A549 (cell line): ENCODE measurements at regions not wholly inside any gene's neighbourhood (a gene's known extent, or its start where the extent isn't known, plus 50 kb on each side); places are given as distances from the start of the nearest gene placed in this dataset.

Experiments
- ATAC-seq, 2 experiments: fragments of 200-7000 bp in 1 of 2; fragments of >200 bp in 1 of 2; cut with Nextera tagmentation in 1 of 2; cut with Tn5 transposase in 1 of 2; 3 replicates each; pipeline versions ENCODE4 v1.8.0 to v1.9.1; 2018 to 2020; ENCODE audit warnings: mild to moderate bottlenecking in 1 of 2, moderate library complexity in 1 of 2
- CTCF ChIA-PET: fragments of 300-600 bp; sonication (Branson Sonifier 250); formaldehyde crosslinking; extraction: SDS; loops from one replicate; lab custom pipeline; 2021; ENCODE audit warnings: antibody characterized with exemption, inconsistent platforms; lab: Yijun Ruan, JAX
- POLR2A ChIA-PET: fragments of 350-600 bp; formaldehyde crosslinking; extraction: SDS; loops from one replicate; lab custom pipeline; 2021; ENCODE audit warnings: antibody characterized with exemption, inconsistent platforms; lab: Yijun Ruan, JAX
- DNase-seq, 2 experiments: peaks; one replicate each; pipeline versions ENCODE4 v3.0.0 to v3.0.0-alpha.2; 2011 to 2016; ENCODE audit warnings: low read depth in 1 of 2, low spot score in 1 of 2
- FAIRE-seq: peaks from 2 replicates; lab custom pipeline; 2011; peaks lifted over from hg19 to GRCh38; lab: Jason Lieb, UNC
- H3K27ac ChIP-seq, 2 experiments: fragments of >200 bp; sonication (Bioruptor Twin); formaldehyde crosslinking; 3 replicates each; pipeline ENCODE4 v1.5.1; 2016 to 2017
- H3K4me1 ChIP-seq: fragments of >200 bp; sonication (Bioruptor Twin); formaldehyde crosslinking; 3 replicates; pipeline ENCODE4 v1.6.1; 2016
- H3K4me2 ChIP-seq: fragments of >200 bp; sonication (Bioruptor Twin); formaldehyde crosslinking; 3 replicates; pipeline ENCODE4 v1.6.1; 2016
- H3K4me3 ChIP-seq: fragments of >200 bp; sonication (Bioruptor Twin); formaldehyde crosslinking; 3 replicates; pipeline ENCODE4 v1.5.1; 2016
- H3K9me3 ChIP-seq: fragments of >200 bp; sonication (Bioruptor Twin); formaldehyde crosslinking; 3 replicates; pipeline ENCODE4 v1.6.1; 2016
- CEBPB ChIP-seq, 2 experiments: fragments of >200 bp in 1 of 2; sonication (Bioruptor Twin) in 1 of 2; formaldehyde crosslinking in 1 of 2; IDR thresholded peaks; 2 replicates each; pipeline ENCODE4 v1.6.1; 2012 to 2016
- CHD2 ChIP-seq: fragments of 150-350 bp; IDR thresholded peaks from 2 replicates; pipeline ENCODE4 v1.6.1; 2014; ENCODE audit warnings: low read length; ENCODE audit not compliant: partially characterized antibody
- E2F6 ChIP-seq: IDR thresholded peaks from 2 replicates; pipeline ENCODE4 v1.6.1; 2012; ENCODE audit warnings: low read depth, borderline replicate concordance
- EHMT2 ChIP-seq: fragments of 200-600 bp; sonication (generic); IDR thresholded peaks from 2 replicates; pipeline ENCODE4 v1.6.1; 2016; ENCODE audit warnings: antibody characterized with exemption, low read depth, mild to moderate bottlenecking, moderate library complexity
- FOSL2 ChIP-seq, 2 experiments: fragments of 450-650 bp in 1 of 2; fragments of >200 bp in 1 of 2; sonication (Bioruptor Twin) in 1 of 2; formaldehyde crosslinking; IDR thresholded peaks; 2 replicates each; pipeline versions ENCODE4 v1.5.0 to v1.6.1; 2016 to 2020; ENCODE audit warnings: mild to moderate bottlenecking in 1 of 2, moderate library complexity in 1 of 2
- HMGXB4 ChIP-seq: fragments of 250-450 bp; sonication (Bioruptor Pico); IDR thresholded peaks from 2 replicates; pipeline ENCODE4 v1.5.0; 2021; ENCODE audit warnings: mild to moderate bottlenecking, moderate library complexity, borderline replicate concordance
- MAFK ChIP-seq: fragments of 450-650 bp; IDR thresholded peaks from 2 replicates; pipeline ENCODE4 v1.6.1; 2014; ENCODE audit not compliant: partially characterized antibody
- POLR2A ChIP-seq: IDR thresholded peaks from 2 replicates; pipeline ENCODE4 v1.6.1; 2012; ENCODE audit warnings: mild to moderate bottlenecking, low read length
- RAD21 ChIP-seq, 2 experiments: fragments of >200 bp in 1 of 2; sonication (Bioruptor Twin) in 1 of 2; formaldehyde crosslinking in 1 of 2; IDR thresholded peaks in 1 of 2; conservative IDR thresholded peaks in 1 of 2; 2 replicates in 1 of 2; 3 replicates in 1 of 2; pipeline ENCODE4 v1.6.1; 2012 to 2018; ENCODE audit warnings: inconsistent platforms in 1 of 2
- WGBS: methylation state at CpG from one replicate; pipeline ENCODE4 v1.1.6; 2017; ENCODE audit errors: missing lambda C conversion rate; 5-methylcytosine and 5-hydroxymethylcytosine counted together
- TF ChIP-seq, protein P1 (sequence below): fragments of >200 bp; sonication (Bioruptor Twin); formaldehyde crosslinking; IDR thresholded peaks from 2 replicates; pipeline ENCODE4 v1.6.1; 2016
- TF ChIP-seq, protein P2 (sequence below): fragments of 200-600 bp; sonication (generic); IDR thresholded peaks from 2 replicates; pipeline ENCODE4 v1.6.1; 2016; ENCODE audit warnings: antibody characterized with exemption, mild to moderate bottlenecking, moderate library complexity

- DNase-seq (no peak), FAIRE-seq (no peak)
- ChIA-PET POLR2A (no interaction called here), CTCF (no interaction called here)
- WGBS = 9% methylated on average over 1 of the region's 1 CpG
- Histone ChIP-seq H3K4me2 (no peak overlapping the region), H3K4me3 (no peak overlapping the region), H3K4me1 (no peaks in the 10 kb centered on the region), H3K27ac (no peak overlapping the region), H3K9me3 (no peaks in the 10 kb centered on the region)
- TF ChIP-seq E2F6 = no peak
- TF ChIP-seq CEBPB (IDR thresholded peaks at IDR 0.05) = no peak
- TF ChIP-seq POLR2A = no peak
- TF ChIP-seq, protein P1, sequence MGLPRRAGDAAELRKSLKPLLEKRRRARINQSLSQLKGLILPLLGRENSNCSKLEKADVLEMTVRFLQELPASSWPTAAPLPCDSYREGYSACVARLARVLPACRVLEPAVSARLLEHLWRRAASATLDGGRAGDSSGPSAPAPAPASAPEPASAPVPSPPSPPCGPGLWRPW = no peak
- TF ChIP-seq MAFK = peak; percentile 69
- TF ChIP-seq, all 56 proteins: peak for 1
- no peak for ATAC-seq
These were observed 477.5 kb downstream of the RMST start for GRCh38 chr12:97940105-97940504.

DNA sequence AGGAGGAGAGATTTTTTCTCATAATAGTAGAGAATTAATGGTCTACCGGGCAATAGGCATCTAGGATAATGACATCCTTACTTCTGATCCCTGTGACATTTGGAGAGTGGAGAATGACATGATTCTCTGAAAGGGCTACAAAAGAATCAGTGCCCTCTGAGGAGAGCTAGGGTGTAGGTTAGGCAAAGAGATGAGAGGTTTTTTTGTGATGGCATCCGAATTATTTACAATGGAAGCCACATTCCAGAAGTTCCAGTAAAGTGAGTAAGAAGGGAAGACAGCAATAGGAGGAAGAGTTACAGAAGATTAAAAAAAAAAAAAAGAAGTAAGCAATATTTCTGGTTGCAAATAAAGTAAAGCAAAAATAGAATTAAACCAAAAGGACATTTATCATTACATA lies 478.0 kb downstream of the RMST start:
- FAIRE-seq (no peak), DNase-seq (no peak), ATAC-seq (no peak)
- TF ChIP-seq MAFK (no peak), EHMT2 (no peak), CHD2 (no peak)
- 6% methylated on average over 2 of the region's 2 CpGs for WGBS
- Histone ChIP-seq H3K4me3 (no peak overlapping the region), H3K4me1 (no peaks in the 10 kb centered on the region), H3K9me3 (no peaks in the 10 kb centered on the region), H3K4me2 (no peak overlapping the region), H3K27ac (no peak overlapping the region)
- ChIA-PET POLR2A (no interaction called here), CTCF (interaction anchor here (0.8 kb wide), 1 partner anchor 36 kb away, joined by 4 read pairs; no protein-coding TSS in a partner anchor)

DNA sequence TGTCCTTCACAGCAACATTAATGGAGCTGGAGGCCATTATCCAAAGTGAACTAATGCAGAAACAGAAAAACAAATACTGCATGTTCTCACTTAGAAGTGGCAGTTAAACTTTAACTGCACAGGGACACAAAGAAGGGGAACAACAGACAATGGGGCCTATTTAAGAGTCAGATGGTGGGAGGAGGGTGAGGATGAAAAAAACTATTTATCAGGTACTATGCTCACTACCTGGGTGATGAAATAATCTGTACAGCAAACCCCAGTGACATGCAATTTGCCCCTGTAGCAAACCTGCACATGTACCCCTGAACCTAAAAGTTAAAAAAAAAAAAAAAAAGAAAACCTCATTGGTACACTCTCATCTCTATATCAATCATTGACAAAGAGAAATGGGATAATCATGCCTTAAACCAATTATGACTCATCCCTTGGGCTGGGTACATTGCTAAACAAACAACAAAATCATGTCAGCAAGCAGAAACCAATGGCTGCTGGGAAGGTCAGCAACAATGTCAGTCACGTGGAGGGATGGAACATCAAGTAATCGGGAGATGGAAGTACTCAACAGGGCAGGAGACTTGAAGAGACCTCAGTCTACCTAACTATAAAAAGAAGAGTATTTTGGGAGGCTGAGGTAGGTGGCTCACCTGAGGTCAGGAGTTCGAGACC lies 479.2 kb downstream of the RMST start:
- CTCF ChIA-PET = no interaction called here
- WGBS = 2% methylated on average over 3 of the region's 3 CpGs
- no peaks in the 10 kb centered on the region for H3K9me3 ChIP-seq
- H3K27ac ChIP-seq = no peak overlapping the region
- H3K4me3 ChIP-seq = no peak overlapping the region
- TF ChIP-seq HMGXB4 (CRISPR knock-in tag) (no peak), FOSL2 (IDR thresholded peaks at IDR 0.05) (no peak), FOSL2 (CRISPR knock-in tag; IDR thresholded peaks at IDR 0.05) (peak; percentile 47)
- FAIRE-seq (no peak), DNase-seq (peak in 1 of 2 experiments; percentile 22), ATAC-seq (no peak)
- no peaks in the 10 kb centered on the region for H3K4me1 ChIP-seq
- H3K4me2 ChIP-seq = no peak overlapping the region
- POLR2A ChIA-PET = interaction anchor here (0.6 kb wide), 1 partner anchor 345 kb away, joined by 3 read pairs; no protein-coding TSS in a partner anchor

DNA sequence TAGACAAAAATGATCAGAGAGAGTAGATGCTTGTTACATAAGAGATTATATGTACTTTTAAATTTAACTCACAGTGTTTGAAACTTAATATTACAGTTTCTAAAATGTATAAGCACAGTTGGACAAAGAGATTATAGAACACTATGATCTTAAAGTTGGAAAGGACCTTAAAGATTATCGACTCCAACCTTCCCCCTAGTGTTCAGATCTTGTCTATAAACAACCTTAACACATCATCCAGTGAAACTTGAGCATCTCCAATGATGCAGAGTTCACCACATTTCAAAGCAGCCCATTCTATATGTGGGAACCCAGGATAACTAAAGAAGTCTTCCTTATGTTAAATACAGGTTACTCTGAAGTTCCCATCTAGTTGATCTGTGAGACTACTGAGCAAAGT lies 480.8 kb downstream of the RMST start:
- Histone ChIP-seq H3K4me2 (no peak overlapping the region), H3K9me3 (peaks cover 4% of the 10 kb centered on the region; the same call in 1 of the 3 replicates), H3K4me3 (no peak overlapping the region), H3K27ac (no peak overlapping the region), H3K4me1 (no peaks in the 10 kb centered on the region)
- TF ChIP-seq, protein P2, sequence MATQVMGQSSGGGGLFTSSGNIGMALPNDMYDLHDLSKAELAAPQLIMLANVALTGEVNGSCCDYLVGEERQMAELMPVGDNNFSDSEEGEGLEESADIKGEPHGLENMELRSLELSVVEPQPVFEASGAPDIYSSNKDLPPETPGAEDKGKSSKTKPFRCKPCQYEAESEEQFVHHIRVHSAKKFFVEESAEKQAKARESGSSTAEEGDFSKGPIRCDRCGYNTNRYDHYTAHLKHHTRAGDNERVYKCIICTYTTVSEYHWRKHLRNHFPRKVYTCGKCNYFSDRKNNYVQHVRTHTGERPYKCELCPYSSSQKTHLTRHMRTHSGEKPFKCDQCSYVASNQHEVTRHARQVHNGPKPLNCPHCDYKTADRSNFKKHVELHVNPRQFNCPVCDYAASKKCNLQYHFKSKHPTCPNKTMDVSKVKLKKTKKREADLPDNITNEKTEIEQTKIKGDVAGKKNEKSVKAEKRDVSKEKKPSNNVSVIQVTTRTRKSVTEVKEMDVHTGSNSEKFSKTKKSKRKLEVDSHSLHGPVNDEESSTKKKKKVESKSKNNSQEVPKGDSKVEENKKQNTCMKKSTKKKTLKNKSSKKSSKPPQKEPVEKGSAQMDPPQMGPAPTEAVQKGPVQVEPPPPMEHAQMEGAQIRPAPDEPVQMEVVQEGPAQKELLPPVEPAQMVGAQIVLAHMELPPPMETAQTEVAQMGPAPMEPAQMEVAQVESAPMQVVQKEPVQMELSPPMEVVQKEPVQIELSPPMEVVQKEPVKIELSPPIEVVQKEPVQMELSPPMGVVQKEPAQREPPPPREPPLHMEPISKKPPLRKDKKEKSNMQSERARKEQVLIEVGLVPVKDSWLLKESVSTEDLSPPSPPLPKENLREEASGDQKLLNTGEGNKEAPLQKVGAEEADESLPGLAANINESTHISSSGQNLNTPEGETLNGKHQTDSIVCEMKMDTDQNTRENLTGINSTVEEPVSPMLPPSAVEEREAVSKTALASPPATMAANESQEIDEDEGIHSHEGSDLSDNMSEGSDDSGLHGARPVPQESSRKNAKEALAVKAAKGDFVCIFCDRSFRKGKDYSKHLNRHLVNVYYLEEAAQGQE = no peak
- TF ChIP-seq RAD21 (conservative IDR thresholded peaks at IDR 0.05 in 1 of 2, IDR thresholded peaks at IDR 0.05 in 1 of 2) = 0 out of 5 replicates have a peak, but pooled peaks of 1 of the 2 experiments have one; percentile 5
- no peak for ATAC-seq
- ChIA-PET CTCF (interaction anchor here (0.7 kb wide), 1 partner anchor 1220 kb away, joined by 3 read pairs; no protein-coding TSS in a partner anchor), POLR2A (no interaction called here)
- no peak for FAIRE-seq
- WGBS = 2% methylated on average over 1 of the region's 1 CpG
- DNase-seq = no peak
